ENCODE measurements at regions not wholly inside any gene's neighbourhood (a gene's known extent, or its start where the extent isn't known, plus 50 kb on each side); places are given as distances from the start of the nearest gene placed in this dataset.

DNA sequence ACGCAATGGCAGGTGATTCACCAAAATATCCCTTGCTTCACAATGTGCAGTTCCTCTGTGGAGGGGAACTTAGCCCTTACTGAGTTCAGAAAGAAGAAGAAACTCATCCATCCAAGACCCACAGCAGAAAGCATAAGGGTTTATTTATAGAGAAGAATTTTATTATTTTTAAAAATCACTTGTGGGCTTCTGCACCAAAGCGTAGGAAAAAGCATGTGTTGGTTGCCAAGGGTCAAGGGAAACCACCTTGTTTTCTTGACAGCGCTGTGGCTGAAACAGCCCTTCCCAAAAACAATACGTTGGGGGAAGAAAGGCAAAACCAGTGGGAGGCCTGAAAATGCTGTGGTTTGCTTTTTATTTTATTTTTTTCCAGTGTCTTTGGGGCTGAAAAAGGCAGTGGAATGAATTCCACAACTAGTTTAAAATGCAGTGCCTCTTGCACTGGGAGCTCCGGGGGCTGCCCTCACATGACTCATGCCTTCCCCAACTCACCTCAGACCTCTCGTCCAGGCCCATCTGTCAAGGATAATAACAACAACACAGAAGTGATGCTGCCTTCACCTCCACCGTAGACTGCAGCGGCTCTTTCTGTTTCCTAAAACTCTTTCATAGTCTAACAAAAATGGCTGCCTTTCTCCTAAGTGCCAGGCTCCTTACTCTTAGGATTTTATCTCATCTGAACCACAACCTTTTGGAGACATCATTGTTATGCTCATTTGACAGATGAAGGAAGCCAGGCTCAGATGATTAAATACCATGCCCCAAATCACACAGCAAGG lies 224.2 kb upstream of the JUN start:
- Histone ChIP-seq H3K9ac (ENCODE audit: low read length) (no peak overlapping the region), H3K9me3 (ENCODE audit: control insufficient read depth, low read length) (no peaks in the 10 kb centered on the region), H3K36me3 (ENCODE audit: control insufficient read depth, insufficient read depth, low read length) (no peaks in the 10 kb centered on the region), H3K4me3 (ENCODE audit: low read length) (no peak overlapping the region), H3K27me3 (ENCODE audit: control insufficient read depth, insufficient read depth, low read length) (no peaks in the 10 kb centered on the region), H3K4me1 (ENCODE audit: control insufficient read depth, insufficient read depth, low read length) (peaks cover 16% of the 10 kb centered on the region)

DNA sequence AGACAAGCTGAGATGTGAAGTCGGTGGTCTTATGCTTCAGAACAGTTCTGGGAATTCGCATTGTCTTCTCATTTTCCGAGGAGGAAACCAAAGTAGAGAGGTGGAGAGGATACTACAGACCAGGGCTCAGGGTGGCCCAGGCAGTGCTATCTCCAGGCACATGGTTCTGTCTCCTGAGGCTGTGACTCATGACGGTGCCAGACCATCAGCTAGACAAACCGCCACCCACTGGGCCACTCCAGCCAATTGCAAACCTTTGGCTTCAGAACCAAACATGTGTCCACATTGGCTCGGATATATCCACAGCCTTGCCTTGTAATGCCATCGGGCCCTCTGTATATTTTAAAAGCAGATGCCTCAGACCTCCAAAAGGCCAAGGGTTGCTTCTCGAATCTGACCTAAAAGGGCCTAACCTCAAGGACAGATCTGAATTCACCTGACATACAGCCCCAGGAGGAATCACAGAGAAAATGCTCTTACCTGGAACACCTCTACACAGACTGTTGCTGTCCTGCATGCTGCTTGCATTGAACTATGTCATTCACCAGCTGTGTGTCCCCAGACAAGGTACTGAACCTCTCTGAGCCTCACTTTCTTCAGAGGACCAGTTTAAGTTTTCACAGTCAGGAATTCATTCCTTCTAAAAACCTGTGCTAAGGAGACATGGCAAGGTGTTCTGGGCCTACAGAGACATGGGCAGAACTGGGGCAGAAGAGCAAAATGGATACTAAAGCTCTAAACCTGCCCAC lies 224.9 kb upstream of the JUN start:
- Histone ChIP-seq H3K9ac (ENCODE audit: low read length) (no peak overlapping the region), H3K27me3 (ENCODE audit: control insufficient read depth, insufficient read depth, low read length) (no peaks in the 10 kb centered on the region), H3K4me1 (ENCODE audit: control insufficient read depth, insufficient read depth, low read length) (peaks cover 24% of the 10 kb centered on the region), H3K9me3 (ENCODE audit: control insufficient read depth, low read length) (no peaks in the 10 kb centered on the region), H3K4me3 (ENCODE audit: low read length) (no peak overlapping the region), H3K36me3 (ENCODE audit: control insufficient read depth, insufficient read depth, low read length) (no peaks in the 10 kb centered on the region)

DNA sequence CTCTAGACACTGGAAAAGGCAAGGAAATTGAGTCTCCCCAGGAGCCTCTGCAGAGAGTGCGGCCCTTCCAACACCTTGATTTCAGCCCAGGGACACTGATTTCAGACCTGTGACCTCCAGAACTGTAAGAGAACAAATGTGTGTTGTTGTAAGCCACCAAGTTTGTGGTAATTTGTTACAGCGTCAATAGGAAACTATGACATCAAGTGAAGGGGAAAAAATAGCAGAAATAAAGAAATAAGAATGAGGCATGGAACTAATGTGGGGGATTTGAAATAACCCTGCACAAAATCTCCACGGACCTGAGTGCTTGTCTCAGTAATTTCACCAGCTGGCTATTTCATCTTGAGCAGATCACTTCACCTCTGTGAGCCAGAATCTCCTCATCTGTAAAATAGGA lies 227.8 kb upstream of the JUN start:
- Histone ChIP-seq H3K9ac (ENCODE audit: low read length) (no peak overlapping the region), H3K4me3 (ENCODE audit: low read length) (no peak overlapping the region), H3K4me1 (ENCODE audit: control insufficient read depth, insufficient read depth, low read length) (peaks cover 31% of the 10 kb centered on the region), H3K27me3 (ENCODE audit: control insufficient read depth, insufficient read depth, low read length) (no peaks in the 10 kb centered on the region), H3K36me3 (ENCODE audit: control insufficient read depth, insufficient read depth, low read length) (no peaks in the 10 kb centered on the region), H3K9me3 (ENCODE audit: control insufficient read depth, low read length) (no peaks in the 10 kb centered on the region)

DNA sequence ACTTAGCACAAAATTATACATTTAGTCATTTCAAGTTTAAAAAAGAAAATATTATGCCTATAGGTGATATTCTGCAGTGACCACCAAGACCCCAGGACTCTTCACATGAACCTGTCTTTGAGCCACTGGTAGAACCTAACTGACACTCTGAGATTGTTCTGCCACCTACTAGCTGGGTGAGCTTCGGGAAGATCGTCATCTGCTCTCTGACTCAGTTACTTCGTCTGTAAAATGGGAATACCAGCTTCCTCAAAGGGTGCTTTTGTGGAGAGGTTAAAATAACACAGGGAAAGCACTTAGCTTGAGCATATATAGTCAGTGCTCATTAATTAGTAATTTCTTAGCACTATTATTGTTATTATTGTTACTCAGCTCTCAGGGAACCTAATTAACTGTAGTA lies 228.5 kb upstream of the JUN start:
- H3K4me3 ChIP-seq (ENCODE audit: low read length), result no peak overlapping the region
- H3K4me1 ChIP-seq (ENCODE audit: control insufficient read depth, insufficient read depth, low read length), result peaks cover 31% of the 10 kb centered on the region
- no peaks in the 10 kb centered on the region for H3K9me3 ChIP-seq (ENCODE audit: control insufficient read depth, low read length)
- no peaks in the 10 kb centered on the region for H3K36me3 ChIP-seq (ENCODE audit: control insufficient read depth, insufficient read depth, low read length)
- H3K27me3 ChIP-seq (ENCODE audit: control insufficient read depth, insufficient read depth, low read length), result no peaks in the 10 kb centered on the region
- H3K9ac ChIP-seq (ENCODE audit: low read length), result no peak overlapping the region

DNA sequence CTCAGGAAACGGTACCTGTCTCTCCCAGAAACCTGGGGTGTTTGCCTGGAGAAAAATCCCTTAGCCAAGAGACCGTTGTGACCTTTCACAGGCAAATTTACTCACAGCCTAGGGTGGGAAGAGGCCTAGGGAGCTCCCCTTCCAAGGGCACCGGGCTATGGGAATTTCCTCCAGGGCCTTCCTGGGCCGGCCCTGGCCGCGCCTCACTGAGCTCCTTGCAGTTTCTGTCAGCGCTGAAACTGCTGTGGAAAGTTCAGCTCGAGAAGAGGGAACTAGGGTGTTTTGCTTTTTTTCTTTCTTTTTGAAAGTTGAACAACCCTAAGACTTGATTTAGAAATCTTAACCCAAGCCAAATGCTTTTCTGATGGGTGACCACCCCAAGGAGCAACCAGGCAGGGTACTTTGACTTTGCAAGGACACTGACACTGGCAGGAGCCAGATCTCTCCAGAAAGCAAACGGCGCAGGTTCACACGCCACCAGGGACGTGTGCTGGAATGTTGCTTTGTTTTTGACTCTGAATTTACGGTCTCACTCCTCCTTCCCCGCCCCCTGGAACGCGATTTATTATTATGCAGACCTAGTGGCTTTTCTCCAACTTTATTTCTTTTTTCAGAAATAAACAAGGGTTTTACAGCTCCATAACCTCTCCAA lies 229.6 kb upstream of the JUN start:
- H3K4me1 ChIP-seq (ENCODE audit: control insufficient read depth, insufficient read depth, low read length), result peaks cover 27% of the 10 kb centered on the region
- no peaks in the 10 kb centered on the region for H3K36me3 ChIP-seq (ENCODE audit: control insufficient read depth, insufficient read depth, low read length)
- H3K27me3 ChIP-seq (ENCODE audit: control insufficient read depth, insufficient read depth, low read length), result no peaks in the 10 kb centered on the region
- no peaks in the 10 kb centered on the region for H3K9me3 ChIP-seq (ENCODE audit: control insufficient read depth, low read length)
- peak overlapping the region; percentile 56 for H3K9ac ChIP-seq (ENCODE audit: low read length)
- H3K4me3 ChIP-seq (ENCODE audit: low read length), result no peak overlapping the region

DNA sequence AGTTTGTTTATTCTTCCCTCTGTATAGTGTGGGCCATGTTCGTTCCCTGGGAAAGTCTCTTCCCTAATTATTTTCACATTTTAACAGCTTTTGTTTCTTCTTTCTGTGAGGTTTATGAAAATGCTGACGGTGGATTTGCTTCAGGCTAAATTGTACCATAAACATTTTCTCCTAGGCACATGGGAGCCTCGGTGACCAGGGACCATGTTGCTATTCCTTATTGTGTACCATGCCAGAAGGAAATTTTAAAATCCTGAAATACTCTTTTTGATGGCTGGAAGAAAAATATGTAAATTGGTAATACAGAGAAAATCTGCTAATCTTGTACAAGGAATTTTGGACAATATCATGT lies 230.1 kb upstream of the JUN start:
- no peaks in the 10 kb centered on the region for H3K36me3 ChIP-seq (ENCODE audit: control insufficient read depth, insufficient read depth, low read length)
- peak overlapping the region; percentile 56 for H3K9ac ChIP-seq (ENCODE audit: low read length)
- no peaks in the 10 kb centered on the region for H3K9me3 ChIP-seq (ENCODE audit: control insufficient read depth, low read length)
- no peaks in the 10 kb centered on the region for H3K27me3 ChIP-seq (ENCODE audit: control insufficient read depth, insufficient read depth, low read length)
- H3K4me1 ChIP-seq (ENCODE audit: control insufficient read depth, insufficient read depth, low read length), result peaks cover 23% of the 10 kb centered on the region
- no peak overlapping the region for H3K4me3 ChIP-seq (ENCODE audit: low read length)

DNA sequence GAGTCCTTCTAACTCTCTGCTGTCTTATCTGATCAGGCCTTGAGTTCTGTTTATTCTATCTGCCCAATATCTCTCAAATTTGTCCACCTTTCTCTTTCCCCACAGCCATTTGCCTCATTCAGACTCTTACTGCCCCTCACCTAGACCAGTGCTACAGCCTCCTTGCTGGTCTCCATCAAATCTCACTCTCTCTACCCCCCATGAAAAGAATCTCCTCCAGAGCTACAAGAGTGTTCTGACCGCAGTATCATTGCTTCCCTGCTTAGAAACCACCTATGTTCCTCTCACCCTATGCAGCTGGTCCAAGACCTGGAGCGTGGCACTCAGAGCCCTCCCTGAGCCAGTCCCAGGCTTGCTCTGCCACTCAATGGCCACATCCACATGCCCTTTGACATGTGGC lies 231.0 kb upstream of the JUN start:
- no peak overlapping the region for H3K9ac ChIP-seq (ENCODE audit: low read length)

DNA sequence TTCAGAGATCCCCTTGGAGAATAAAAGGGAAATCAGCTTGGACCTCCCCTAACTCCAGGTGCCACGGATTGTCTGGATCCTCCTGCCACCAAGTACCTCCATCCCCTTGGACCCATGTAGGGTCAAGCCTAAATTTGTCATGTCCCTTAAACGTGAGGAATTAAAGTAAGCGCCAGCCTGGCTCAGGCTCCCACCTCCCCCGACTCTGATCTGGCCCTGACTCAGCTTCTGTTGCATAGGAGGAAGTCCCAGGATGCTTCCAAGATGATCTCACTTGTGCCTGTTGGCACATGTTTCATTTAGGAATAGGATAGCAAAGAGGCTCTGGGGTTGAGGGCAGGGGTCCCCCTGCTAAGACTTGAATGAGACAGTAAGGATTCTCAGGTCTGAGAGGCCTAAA lies 231.9 kb upstream of the JUN start:
- no peaks in the 10 kb centered on the region for H3K36me3 ChIP-seq (ENCODE audit: control insufficient read depth, insufficient read depth, low read length)
- H3K4me1 ChIP-seq (ENCODE audit: control insufficient read depth, insufficient read depth, low read length), result peaks cover 35% of the 10 kb centered on the region
- H3K9ac ChIP-seq (ENCODE audit: low read length), result no peak overlapping the region
- no peaks in the 10 kb centered on the region for H3K27me3 ChIP-seq (ENCODE audit: control insufficient read depth, insufficient read depth, low read length)
- no peak overlapping the region for H3K4me3 ChIP-seq (ENCODE audit: low read length)
- no peaks in the 10 kb centered on the region for H3K9me3 ChIP-seq (ENCODE audit: control insufficient read depth, low read length)

More for the DNA sequence above, 231.0 kb upstream of the JUN start:
- Histone ChIP-seq H3K9me3 (ENCODE audit: control insufficient read depth, low read length) (no peaks in the 10 kb centered on the region), H3K4me1 (ENCODE audit: control insufficient read depth, insufficient read depth, low read length) (peaks cover 27% of the 10 kb centered on the region), H3K4me3 (ENCODE audit: low read length) (no peak overlapping the region), H3K36me3 (ENCODE audit: control insufficient read depth, insufficient read depth, low read length) (no peaks in the 10 kb centered on the region), H3K27me3 (ENCODE audit: control insufficient read depth, insufficient read depth, low read length) (no peaks in the 10 kb centered on the region)

DNA sequence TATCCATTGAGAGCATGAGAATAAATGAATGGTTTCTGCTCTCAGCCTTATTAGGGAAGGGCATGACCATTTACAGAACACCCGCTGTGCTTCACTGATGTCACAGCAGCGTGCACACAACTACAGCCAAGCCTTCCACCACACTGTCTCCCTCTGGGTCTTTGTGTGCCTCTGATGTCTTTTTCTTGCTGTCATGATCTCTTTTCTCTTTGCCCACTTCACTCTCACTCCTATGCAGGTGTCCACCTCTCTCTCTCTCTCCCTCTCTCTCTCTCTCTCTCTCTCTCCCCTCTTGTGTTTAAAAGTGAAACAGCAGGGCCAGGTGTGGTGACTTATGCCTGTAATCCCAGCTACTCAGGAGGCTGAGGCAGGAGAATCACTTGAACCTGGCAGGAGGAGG lies 232.5 kb upstream of the JUN start:
- H3K36me3 ChIP-seq (ENCODE audit: control insufficient read depth, insufficient read depth, low read length), result no peaks in the 10 kb centered on the region
- no peak overlapping the region for H3K9ac ChIP-seq (ENCODE audit: low read length)
- H3K9me3 ChIP-seq (ENCODE audit: control insufficient read depth, low read length), result no peaks in the 10 kb centered on the region

DNA sequence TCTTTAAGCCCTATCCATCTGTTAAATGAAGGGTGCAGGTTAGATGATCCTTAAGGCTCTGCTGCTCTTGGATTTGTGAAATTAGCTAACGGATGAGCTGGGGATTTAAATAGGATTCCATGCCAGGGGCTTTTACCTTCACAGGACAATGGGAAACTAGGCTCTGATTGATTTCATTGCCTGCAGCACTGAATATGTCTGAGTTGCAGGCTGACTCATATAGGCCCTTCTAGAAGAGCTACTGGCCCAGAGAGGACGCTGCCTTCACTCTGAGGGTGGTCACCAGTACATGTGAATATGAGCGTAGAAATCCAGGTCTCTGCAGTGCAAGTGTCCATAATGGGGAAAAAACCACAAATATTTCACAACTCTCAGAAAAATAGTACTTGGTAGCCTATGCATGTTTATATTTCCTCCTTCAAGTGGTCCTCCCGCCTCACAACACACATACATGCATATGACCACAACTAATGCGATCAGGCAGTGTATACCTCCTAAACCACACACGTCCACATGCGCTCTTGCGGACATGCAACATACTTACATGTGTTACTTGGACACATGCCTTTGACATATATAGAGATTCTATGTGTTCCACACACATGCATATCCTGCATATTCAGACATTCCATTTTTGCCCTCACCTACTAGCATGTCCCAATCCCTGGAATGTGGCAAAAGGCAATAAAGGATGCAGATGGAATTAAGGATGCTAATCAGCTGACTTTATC lies 233.8 kb upstream of the JUN start:
- Histone ChIP-seq H3K4me1 (ENCODE audit: control insufficient read depth, insufficient read depth, low read length) (peaks cover 35% of the 10 kb centered on the region), H3K4me3 (ENCODE audit: low read length) (no peak overlapping the region), H3K9ac (ENCODE audit: low read length) (no peak overlapping the region), H3K27me3 (ENCODE audit: control insufficient read depth, insufficient read depth, low read length) (no peaks in the 10 kb centered on the region), H3K36me3 (ENCODE audit: control insufficient read depth, insufficient read depth, low read length) (no peaks in the 10 kb centered on the region), H3K9me3 (ENCODE audit: control insufficient read depth, low read length) (no peaks in the 10 kb centered on the region)

More for the DNA sequence above, 232.5 kb upstream of the JUN start:
- Histone ChIP-seq H3K4me3 (ENCODE audit: low read length) (no peak overlapping the region), H3K27me3 (ENCODE audit: control insufficient read depth, insufficient read depth, low read length) (no peaks in the 10 kb centered on the region), H3K4me1 (ENCODE audit: control insufficient read depth, insufficient read depth, low read length) (peaks cover 35% of the 10 kb centered on the region)

DNA sequence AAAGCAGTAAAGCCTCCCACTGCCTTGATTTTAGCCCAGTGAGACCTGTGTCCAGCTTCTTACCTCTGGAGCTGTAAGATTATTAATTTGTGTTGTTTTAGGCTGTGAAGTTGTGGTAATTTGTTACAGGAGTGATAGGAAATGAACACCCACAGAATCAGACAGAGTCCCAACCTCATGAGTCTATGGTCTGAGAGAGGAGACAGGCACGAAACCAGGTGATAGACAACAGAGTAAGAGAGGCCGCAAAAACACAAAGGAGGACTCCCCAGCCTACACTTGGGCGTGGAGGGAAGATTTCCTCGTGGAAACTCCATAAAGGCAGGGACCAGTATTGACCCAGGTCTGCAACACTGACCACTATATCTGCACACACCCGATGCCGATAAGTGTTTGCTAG lies 234.6 kb upstream of the JUN start:
- no peak overlapping the region for H3K4me3 ChIP-seq (ENCODE audit: low read length)
- H3K9ac ChIP-seq (ENCODE audit: low read length), result no peak overlapping the region
- H3K36me3 ChIP-seq (ENCODE audit: control insufficient read depth, insufficient read depth, low read length), result no peaks in the 10 kb centered on the region
- no peaks in the 10 kb centered on the region for H3K9me3 ChIP-seq (ENCODE audit: control insufficient read depth, low read length)
- no peaks in the 10 kb centered on the region for H3K27me3 ChIP-seq (ENCODE audit: control insufficient read depth, insufficient read depth, low read length)
- peaks cover 29% of the 10 kb centered on the region for H3K4me1 ChIP-seq (ENCODE audit: control insufficient read depth, insufficient read depth, low read length)

DNA sequence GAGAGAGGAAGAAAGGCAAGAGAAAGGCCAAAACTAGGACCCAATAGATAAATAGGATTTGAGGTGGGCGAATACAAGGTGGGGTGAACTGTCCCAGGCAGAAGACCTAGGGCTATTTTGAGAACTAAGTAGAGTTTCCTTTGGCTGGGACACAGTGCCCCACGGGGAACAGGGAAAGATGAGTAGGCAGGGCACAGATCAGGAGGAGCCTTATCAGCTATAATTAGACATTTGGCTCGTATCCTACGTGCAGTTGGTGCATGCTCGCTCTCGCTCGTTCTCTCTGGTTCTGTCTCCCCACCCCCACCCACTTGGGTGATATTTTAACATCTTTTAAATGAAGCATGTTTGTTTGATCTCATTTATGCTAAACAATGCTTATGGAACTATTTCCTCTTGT lies 235.0 kb upstream of the JUN start:
- peaks cover 25% of the 10 kb centered on the region for H3K4me1 ChIP-seq (ENCODE audit: control insufficient read depth, insufficient read depth, low read length)
- H3K4me3 ChIP-seq (ENCODE audit: low read length), result no peak overlapping the region
- no peak overlapping the region for H3K9ac ChIP-seq (ENCODE audit: low read length)
- no peaks in the 10 kb centered on the region for H3K27me3 ChIP-seq (ENCODE audit: control insufficient read depth, insufficient read depth, low read length)
- H3K36me3 ChIP-seq (ENCODE audit: control insufficient read depth, insufficient read depth, low read length), result no peaks in the 10 kb centered on the region
- H3K9me3 ChIP-seq (ENCODE audit: control insufficient read depth, low read length), result no peaks in the 10 kb centered on the region
